Astrocyte of the cerebellum (primary cell): ENCODE measurements at regions not wholly inside any gene's neighbourhood (a gene's known extent, or its start where the extent isn't known, plus 50 kb on each side); places are given as distances from the start of the nearest gene placed in this dataset.

Experiments
- DNase-seq: peaks from one replicate; pipeline ENCODE4 v3.0.0-alpha.2; 2011; ENCODE audit warnings: low read depth
- H3K4me3 ChIP-seq: 2 replicates; pipeline ENCODE4 v1.5.1; 2011; ENCODE audit warnings: mild to moderate bottlenecking, low read depth, low read length, moderate library complexity
- CTCF ChIP-seq: IDR thresholded peaks from 2 replicates; pipeline ENCODE4 v1.5.1; 2012; ENCODE audit warnings: low read length, low read depth, moderate library complexity, mild to moderate bottlenecking; ENCODE audit errors: missing control alignments
- in situ Hi-C: cut with HindIII; loops from 2 replicates; pipeline ENCODE4 v1.10.0; 2017; ENCODE audit warnings: low sequenced_read_pairs

DNA sequence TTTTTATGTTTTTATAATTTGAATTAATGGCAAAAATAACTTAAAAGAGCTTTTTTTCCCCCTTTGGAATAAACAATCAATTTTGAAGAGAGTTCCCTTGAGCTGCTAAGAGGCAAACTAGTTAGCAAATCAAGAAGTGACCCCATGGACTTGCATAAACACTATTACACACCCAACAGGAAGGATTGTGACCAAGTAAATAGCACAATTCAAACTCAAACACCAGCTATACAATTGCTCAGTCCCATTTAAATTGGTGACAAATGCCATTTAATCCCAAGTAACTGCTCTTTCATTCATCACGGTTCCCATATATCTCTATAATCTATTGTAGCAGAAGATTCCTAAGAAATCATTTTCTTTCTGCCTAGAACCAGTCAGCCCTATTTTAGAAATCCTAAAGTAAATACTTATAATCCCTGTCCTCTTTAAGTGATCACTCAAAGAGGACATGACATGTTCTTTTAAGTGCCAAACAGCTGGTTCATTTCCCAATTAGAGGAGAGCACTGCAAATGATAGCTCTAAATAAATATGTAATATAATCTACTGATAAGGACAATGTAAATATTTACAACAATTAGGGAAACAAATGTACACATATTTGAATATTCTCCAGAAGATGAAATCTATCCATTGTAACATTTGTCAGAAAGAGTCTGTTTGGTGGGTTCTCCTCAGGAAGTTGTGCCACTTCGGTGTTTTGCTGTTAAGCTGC is 137.8 kb upstream of the ADAMTS9 start:
- no peak for TF ChIP-seq CTCF
- DNase-seq: no peak
- no peak overlapping the region for H3K4me3 ChIP-seq
- in situ Hi-C loops: no loop called here

DNA sequence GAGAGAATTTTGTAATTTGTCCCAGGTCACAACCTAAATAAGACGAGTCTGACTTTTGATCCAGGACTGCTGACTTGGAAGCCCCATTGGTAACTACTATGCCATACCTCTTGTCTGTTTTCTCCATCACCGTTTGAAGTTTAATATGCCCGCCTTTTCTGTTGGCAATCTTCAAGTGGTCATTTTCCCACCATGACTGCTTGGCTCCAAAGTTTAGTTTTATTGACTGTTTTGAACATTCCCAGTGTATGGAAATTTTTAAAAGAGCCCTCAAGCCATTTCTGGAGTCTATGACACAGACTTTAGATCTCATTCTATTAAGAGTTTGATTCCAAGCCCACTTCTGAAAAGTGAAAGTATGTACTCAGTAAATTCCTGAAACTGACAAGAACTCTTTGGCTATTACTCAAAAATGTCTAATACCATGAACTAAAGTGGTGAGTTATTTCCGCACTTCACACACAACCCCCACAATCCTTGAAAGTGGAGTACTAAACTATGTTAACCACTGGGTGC is 136.7 kb upstream of the ADAMTS9 start:
- DNase-seq: no peak
- TF ChIP-seq CTCF: no peak
- no peak overlapping the region for H3K4me3 ChIP-seq
- in situ Hi-C loops: no loop called here

GRCh38 chr3:64818196-64818595 is 130.4 kb upstream of the ADAMTS9 start:
- no peak for TF ChIP-seq CTCF
- H3K4me3 ChIP-seq: no peak overlapping the region
- no peak for DNase-seq
- in situ Hi-C loops: no loop called here

DNA sequence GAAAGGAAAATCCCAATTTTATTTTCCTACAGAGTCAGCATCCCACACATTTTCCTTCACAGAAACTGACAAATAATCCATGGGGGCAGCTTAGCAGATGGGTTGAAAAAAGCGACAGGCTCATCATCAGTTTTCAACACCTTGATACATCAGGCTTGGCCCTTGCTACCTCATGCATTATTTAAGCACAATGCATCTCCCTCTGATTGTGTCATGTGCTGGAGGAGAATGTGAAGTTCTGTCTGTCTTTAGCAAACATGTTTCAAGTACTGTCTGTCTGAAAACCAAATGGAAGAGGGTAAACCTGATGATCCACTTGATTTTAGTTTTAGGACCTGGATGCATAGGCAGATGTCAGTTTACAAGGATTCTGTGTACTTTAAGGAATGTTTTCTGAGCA is 128.6 kb upstream of the ADAMTS9 start:
- no peak for DNase-seq
- in situ Hi-C loops: no loop called here
- no peak for TF ChIP-seq CTCF
- no peak overlapping the region for H3K4me3 ChIP-seq

GRCh38 chr3:64815789-64816188 is 128.0 kb upstream of the ADAMTS9 start:
- no peak for DNase-seq
- in situ Hi-C loops: no loop called here
- no peak overlapping the region for H3K4me3 ChIP-seq
- TF ChIP-seq CTCF: no peak

GRCh38 chr3:64815195-64815631 is 127.4 kb upstream of the ADAMTS9 start:
- H3K4me3 ChIP-seq: no peak overlapping the region
- no peak for TF ChIP-seq CTCF
- in situ Hi-C loops: no loop called here
- no peak for DNase-seq

DNA sequence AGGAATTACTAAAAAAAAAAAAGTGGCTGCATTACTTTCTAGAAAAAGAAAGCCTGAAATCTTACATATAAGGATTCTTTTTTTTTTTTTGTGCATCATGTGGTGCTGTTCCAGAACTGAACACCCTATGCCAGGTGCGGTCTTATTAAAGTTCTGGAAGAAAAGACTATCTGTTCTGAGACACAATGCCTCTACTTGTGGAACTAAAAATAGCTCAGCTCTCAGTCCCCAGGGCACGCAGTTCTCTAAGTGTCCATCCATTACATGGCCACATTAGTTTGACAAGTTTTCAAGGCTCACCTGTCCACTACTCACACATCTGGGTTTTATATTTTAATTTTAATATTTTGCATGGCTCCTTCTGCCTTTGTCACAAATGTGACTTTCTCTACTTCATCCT is 126.6 kb upstream of the ADAMTS9 start:
- no peak for TF ChIP-seq CTCF
- DNase-seq: no peak
- H3K4me3 ChIP-seq: no peak overlapping the region
- in situ Hi-C loops: no loop called here
